Retinal pigment epithelial cell (primary cell): ENCODE measurements at regions not wholly inside any gene's neighbourhood (a gene's known extent, or its start where the extent isn't known, plus 50 kb on each side); places are given as distances from the start of the nearest gene placed in this dataset.

ENCODE experiments used
- DNase-seq: peaks from one replicate; pipeline ENCODE4 v3.0.0-alpha.2; 2010; ENCODE audit warnings: low read depth
- H3K4me3 ChIP-seq: 2 replicates; pipeline ENCODE4 v1.5.1; 2011; ENCODE audit warnings: mild to moderate bottlenecking, low read length, control low read depth, moderate library complexity
- CTCF ChIP-seq: conservative IDR thresholded peaks from 2 replicates; pipeline ENCODE4 v1.5.1; 2011; ENCODE audit warnings: low read depth, low read length, control low read depth, inconsistent platforms

- no peak overlapping the region for H3K4me3 ChIP-seq
- no peak for DNase-seq
- TF ChIP-seq CTCF: no peak
These were observed 144.4 kb upstream of the RARB start for GRCh38 chr3:25283613-25284012.

DNA sequence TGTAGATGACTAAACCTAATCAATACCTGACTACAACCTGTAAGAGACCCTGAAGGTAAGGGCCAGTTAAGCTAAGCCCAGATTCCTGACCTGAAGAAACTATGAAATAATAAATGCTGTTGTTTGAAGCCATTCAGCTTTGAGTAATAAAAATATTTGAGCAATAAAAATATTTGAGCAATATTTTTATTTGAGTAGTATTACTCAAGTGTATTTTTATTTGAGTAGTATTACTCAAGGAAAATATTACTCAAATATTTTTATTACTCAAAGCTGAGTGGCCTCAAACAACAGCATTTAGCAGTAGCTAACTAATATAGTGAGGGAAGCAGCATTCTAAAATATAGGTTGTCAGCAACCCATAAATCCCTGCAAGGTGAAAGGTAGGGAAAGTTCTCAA, 143.8 kb upstream of the RARB start:
- TF ChIP-seq CTCF: no peak

GRCh38 chr3:25287291-25287884, 140.7 kb upstream of the RARB start:
- DNase-seq: no peak
- TF ChIP-seq CTCF: no peak
- no peak overlapping the region for H3K4me3 ChIP-seq

More for the DNA sequence above, 143.8 kb upstream of the RARB start:
- DNase-seq: no peak
- H3K4me3 ChIP-seq: no peak overlapping the region

DNA sequence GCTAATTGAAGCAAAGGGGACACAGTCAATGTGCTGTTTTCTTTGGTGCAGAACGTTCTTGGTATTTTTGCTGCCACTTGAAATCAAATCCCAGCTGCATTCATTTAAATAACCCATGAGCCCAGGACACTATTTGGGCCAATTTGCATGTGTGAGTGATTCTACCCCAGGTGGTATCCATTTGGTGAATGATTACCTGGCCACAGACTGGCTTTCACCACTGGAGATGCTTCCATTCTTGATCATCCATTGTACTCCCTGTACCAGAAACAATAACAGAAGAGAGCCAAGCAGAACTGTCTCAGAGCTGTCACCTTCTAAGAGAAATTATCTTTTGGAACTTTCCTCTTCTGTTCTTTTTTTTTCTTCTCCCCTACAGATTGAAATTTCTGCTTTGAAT, 139.7 kb upstream of the RARB start:
- H3K4me3 ChIP-seq: no peak overlapping the region
- TF ChIP-seq CTCF: no peak
- no peak for DNase-seq

- no peak for DNase-seq
- no peak overlapping the region for H3K4me3 ChIP-seq
- no peak for TF ChIP-seq CTCF
These were observed 138.9 kb upstream of the RARB start for GRCh38 chr3:25289156-25289555.

DNA sequence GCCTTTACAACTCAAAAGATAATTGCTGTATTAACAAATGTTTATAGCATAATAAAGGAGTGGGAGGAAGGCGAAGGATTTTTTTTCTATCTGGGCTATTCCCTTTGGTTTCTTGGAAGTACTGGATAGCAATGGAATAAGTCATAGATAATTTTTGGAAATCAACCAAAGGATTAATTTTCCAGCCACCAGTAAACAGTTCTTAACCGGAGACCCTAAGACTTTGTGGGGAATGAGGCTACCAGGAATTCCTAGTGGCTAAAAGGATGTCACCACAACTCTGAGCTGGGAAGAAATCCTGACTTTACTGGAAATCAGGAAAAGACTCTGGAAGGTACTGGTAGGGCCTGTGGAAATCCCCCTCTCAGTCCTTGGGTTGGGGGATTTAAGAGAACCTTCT, 138.4 kb upstream of the RARB start:
- DNase-seq: no peak
- H3K4me3 ChIP-seq: no peak overlapping the region
- TF ChIP-seq CTCF: no peak

DNA sequence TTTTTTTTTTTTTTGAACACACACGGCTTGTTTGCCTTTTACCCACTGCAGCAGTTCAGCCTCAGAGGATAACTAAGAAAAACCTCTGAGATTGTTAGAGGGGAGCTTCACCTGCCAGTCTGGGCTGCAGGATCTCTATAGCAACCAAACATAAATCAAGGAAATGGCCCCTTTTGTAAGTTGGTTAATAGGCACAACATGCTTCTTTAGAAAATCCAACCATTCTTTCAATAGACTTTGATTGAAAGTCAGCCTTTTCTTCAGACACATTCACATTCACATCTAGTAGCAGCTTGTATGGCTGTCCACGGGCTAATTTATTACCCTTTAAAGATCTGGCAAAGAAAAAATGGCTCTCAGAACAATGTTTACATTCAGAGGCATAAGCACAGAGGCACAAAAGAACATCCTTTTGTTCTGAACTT, 136.6 kb upstream of the RARB start:
- no peak for TF ChIP-seq CTCF
- DNase-seq: no peak
- H3K4me3 ChIP-seq: no peak overlapping the region
